Fibroblast of lung (primary cell): ENCODE measurements at regions not wholly inside any gene's neighbourhood (a gene's known extent, or its start where the extent isn't known, plus 50 kb on each side); places are given as distances from the start of the nearest gene placed in this dataset.

Experiments used
- DNase-seq, 2 donors: peaks; one replicate each; pipeline versions ENCODE4 v3.0.0 to v3.0.0-alpha.2; 2010; ENCODE audit warnings: low read depth in 2 of 2
- H2AFZ ChIP-seq: 2 replicates; pipeline ENCODE4 v1.5.1; 2012; ENCODE audit warnings: low read length, control low read depth, inconsistent platforms
- H3K27ac ChIP-seq: 2 replicates; pipeline ENCODE4 v1.5.1; 2011; ENCODE audit warnings: low read length, control low read depth; ENCODE audit not compliant: insufficient read depth
- H3K27me3 ChIP-seq: 2 replicates; pipeline ENCODE4 v1.5.1; 2011; ENCODE audit warnings: mild to moderate bottlenecking, low read length; ENCODE audit not compliant: control insufficient read depth, insufficient read depth
- H3K36me3 ChIP-seq: 2 replicates; pipeline ENCODE4 v1.5.1; 2011; ENCODE audit warnings: low read length; ENCODE audit not compliant: control insufficient read depth, insufficient read depth
- H3K4me1 ChIP-seq: 2 replicates; pipeline ENCODE4 v1.5.1; 2011; ENCODE audit warnings: low read length; ENCODE audit not compliant: control insufficient read depth, insufficient read depth; ENCODE audit errors: extremely low read depth
- H3K4me2 ChIP-seq: 2 replicates; pipeline ENCODE4 v1.5.1; 2011; ENCODE audit warnings: low read length, control low read depth; ENCODE audit not compliant: insufficient read depth; ENCODE audit errors: extremely low read depth
- H3K4me3 ChIP-seq, 4 experiments: fragments of 200-600 bp in 1 of 4; sonication (generic) in 1 of 4; replicated peaks in 1 of 4; 2 replicates each; pipeline ENCODE4 v1.5.1; 2011 to 2016; ENCODE audit warnings: low read length in 4 of 4, low read depth in 3 of 4, mild to moderate bottlenecking in 3 of 4, control low read depth in 2 of 4, inconsistent platforms in 1 of 4, mixed read lengths in 1 of 4; ENCODE audit not compliant: insufficient read depth in 1 of 4; ENCODE audit errors: control extremely low read depth in 1 of 4
- H3K79me2 ChIP-seq: 2 replicates; pipeline ENCODE4 v1.5.1; 2012; ENCODE audit warnings: mild to moderate bottlenecking, low read length, inconsistent platforms; ENCODE audit not compliant: control insufficient read depth, insufficient read depth
- H3K9ac ChIP-seq: 2 replicates; pipeline ENCODE4 v1.5.1; 2011; ENCODE audit warnings: mild to moderate bottlenecking, low read length, control low read depth; ENCODE audit not compliant: insufficient read depth
- H3K9me3 ChIP-seq: 2 replicates; pipeline ENCODE4 v1.5.1; 2012; ENCODE audit warnings: low read depth, low read length; ENCODE audit not compliant: control insufficient read depth, insufficient read depth
- H4K20me1 ChIP-seq: 2 replicates; pipeline ENCODE4 v1.5.1; 2011; ENCODE audit warnings: low read length; ENCODE audit not compliant: control insufficient read depth, insufficient read depth; ENCODE audit errors: extremely low read depth
- CTCF ChIP-seq, 2 donors: IDR thresholded peaks in 1 of 2; conservative IDR thresholded peaks in 1 of 2; 1 replicate in 1 of 2; 2 replicates in 1 of 2; pipeline ENCODE4 v1.5.1; 2011 to 2012; ENCODE audit warnings: low read length in 2 of 2, control low read depth in 1 of 2, inconsistent platforms in 1 of 2, low read depth in 1 of 2, mild to moderate bottlenecking in 1 of 2
- EZH2 ChIP-seq: IDR thresholded peaks from 2 replicates; pipeline ENCODE4 v1.5.1; 2012; ENCODE audit warnings: low read length, control low read depth, mild to moderate bottlenecking; ENCODE audit errors: missing control alignments

GRCh38 chr9:91092214-91092613 lies 269.5 kb downstream of the AUH start:
- H3K36me3 ChIP-seq = no peaks in the 10 kb centered on the region
- H3K79me2 ChIP-seq = no peaks in the 10 kb centered on the region
- no peak overlapping the region for H3K4me3 ChIP-seq
- TF ChIP-seq CTCF (conservative IDR thresholded peaks at IDR 0.05 in 1 of 2, IDR thresholded peaks at IDR 0.05 in 1 of 2; ENCODE audit: low read depth in 1 of 2, low read length in 2 of 2) = no peak
- TF ChIP-seq EZH2 = no peak
- no peak overlapping the region for H3K4me2 ChIP-seq
- H3K4me1 ChIP-seq = no peaks in the 10 kb centered on the region
- H4K20me1 ChIP-seq = no peaks in the 10 kb centered on the region
- no peak overlapping the region for H3K9ac ChIP-seq
- DNase-seq = no peak
- H3K9me3 ChIP-seq = no peaks in the 10 kb centered on the region
- H3K27ac ChIP-seq = no peak overlapping the region
- H3K27me3 ChIP-seq = no peaks in the 10 kb centered on the region
- no peak overlapping the region for H2AFZ ChIP-seq

GRCh38 chr9:91094324-91095088 lies 267.2 kb downstream of the AUH start:
- Histone ChIP-seq H3K4me1 (peaks cover 3% of the 10 kb centered on the region), H3K4me2 (no peak overlapping the region), H3K36me3 (no peaks in the 10 kb centered on the region), H3K27ac (no peak overlapping the region), H3K27me3 (no peaks in the 10 kb centered on the region), H3K9me3 (no peaks in the 10 kb centered on the region), H3K79me2 (no peaks in the 10 kb centered on the region), H3K4me3 (no peak overlapping the region), H3K9ac (no peak overlapping the region), H4K20me1 (no peaks in the 10 kb centered on the region), H2AFZ (no peak overlapping the region)
- no peak for DNase-seq
- TF ChIP-seq EZH2 (no peak), CTCF (conservative IDR thresholded peaks at IDR 0.05 in 1 of 2, IDR thresholded peaks at IDR 0.05 in 1 of 2; ENCODE audit: low read depth in 1 of 2, low read length in 2 of 2) (no peak)

- H3K9ac ChIP-seq = no peak overlapping the region
- H4K20me1 ChIP-seq = no peaks in the 10 kb centered on the region
- H3K4me1 ChIP-seq = peaks cover 24% of the 10 kb centered on the region
- no peak for DNase-seq
- H3K27ac ChIP-seq = no peak overlapping the region
- no peaks in the 10 kb centered on the region for H3K79me2 ChIP-seq
- no peaks in the 10 kb centered on the region for H3K9me3 ChIP-seq
- H3K36me3 ChIP-seq = no peaks in the 10 kb centered on the region
- no peak overlapping the region for H2AFZ ChIP-seq
- TF ChIP-seq CTCF (conservative IDR thresholded peaks at IDR 0.05 in 1 of 2, IDR thresholded peaks at IDR 0.05 in 1 of 2; ENCODE audit: low read depth in 1 of 2, low read length in 2 of 2) (no peak), EZH2 (no peak)
- no peak overlapping the region for H3K4me3 ChIP-seq
- no peaks in the 10 kb centered on the region for H3K27me3 ChIP-seq
- H3K4me2 ChIP-seq = no peak overlapping the region
Measured at GRCh38 chr9:91098203-91098850, 263.4 kb downstream of the AUH start.
